Stomach (tissue), 4 donors: ENCODE measurements at regions not wholly inside any gene's neighbourhood (a gene's known extent, or its start where the extent isn't known, plus 50 kb on each side); places are given as distances from the start of the nearest gene placed in this dataset.

Experiments used
- EP300 ChIP-seq: sonication (generic); formaldehyde crosslinking; IDR thresholded peaks from one replicate; pipeline ENCODE4 v1.6.1; 2017; ENCODE audit warnings: antibody characterized with exemption
- POLR2AphosphoS5 ChIP-seq, 3 donors: sonication (generic); formaldehyde crosslinking; IDR thresholded peaks; one replicate each; pipeline ENCODE4 v1.6.1; 2016; ENCODE audit warnings: antibody characterized with exemption in 3 of 3
- TF ChIP-seq, protein P1 (sequence below), 7 experiments: fragments of 450-650 bp in 4 of 7; fragments of 200-600 bp in 3 of 7; sonication (generic) in 3 of 7; IDR thresholded peaks; one replicate each; pipeline ENCODE4 v1.5.1; 2016 to 2019; ENCODE audit warnings: antibody characterized with exemption in 7 of 7, control low read depth in 2 of 7, mild to moderate bottlenecking in 1 of 7

- TF ChIP-seq, protein P1, sequence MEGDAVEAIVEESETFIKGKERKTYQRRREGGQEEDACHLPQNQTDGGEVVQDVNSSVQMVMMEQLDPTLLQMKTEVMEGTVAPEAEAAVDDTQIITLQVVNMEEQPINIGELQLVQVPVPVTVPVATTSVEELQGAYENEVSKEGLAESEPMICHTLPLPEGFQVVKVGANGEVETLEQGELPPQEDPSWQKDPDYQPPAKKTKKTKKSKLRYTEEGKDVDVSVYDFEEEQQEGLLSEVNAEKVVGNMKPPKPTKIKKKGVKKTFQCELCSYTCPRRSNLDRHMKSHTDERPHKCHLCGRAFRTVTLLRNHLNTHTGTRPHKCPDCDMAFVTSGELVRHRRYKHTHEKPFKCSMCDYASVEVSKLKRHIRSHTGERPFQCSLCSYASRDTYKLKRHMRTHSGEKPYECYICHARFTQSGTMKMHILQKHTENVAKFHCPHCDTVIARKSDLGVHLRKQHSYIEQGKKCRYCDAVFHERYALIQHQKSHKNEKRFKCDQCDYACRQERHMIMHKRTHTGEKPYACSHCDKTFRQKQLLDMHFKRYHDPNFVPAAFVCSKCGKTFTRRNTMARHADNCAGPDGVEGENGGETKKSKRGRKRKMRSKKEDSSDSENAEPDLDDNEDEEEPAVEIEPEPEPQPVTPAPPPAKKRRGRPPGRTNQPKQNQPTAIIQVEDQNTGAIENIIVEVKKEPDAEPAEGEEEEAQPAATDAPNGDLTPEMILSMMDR (IDR thresholded peaks at IDR 0.05) = no peak
- TF ChIP-seq EP300 = no peak
- no peak for TF ChIP-seq POLR2AphosphoS5 (IDR thresholded peaks at IDR 0.05)
Observed at GRCh38 chr12:13583630-13584029, 387.1 kb downstream of the EMP1 start.
